Breast epithelium (tissue), 3 donors: ENCODE measurements at regions not wholly inside any gene's neighbourhood (a gene's known extent, or its start where the extent isn't known, plus 50 kb on each side); places are given as distances from the start of the nearest gene placed in this dataset.

Experiments
- CTCF ChIP-seq, 3 donors: fragments of 450-650 bp; IDR thresholded peaks; one replicate each; pipeline ENCODE4 v1.5.1; 2016 to 2017; ENCODE audit warnings: antibody characterized with exemption in 3 of 3, mild to moderate bottlenecking in 3 of 3, moderate library complexity in 3 of 3
- POLR2A ChIP-seq: fragments of 450-650 bp; IDR thresholded peaks from one replicate; pipeline ENCODE4 v1.6.1; 2016; ENCODE audit warnings: antibody characterized with exemption, mild to moderate bottlenecking, moderate library complexity
- POLR2AphosphoS5 ChIP-seq, 3 donors: sonication (generic); formaldehyde crosslinking; IDR thresholded peaks; one replicate each; pipeline ENCODE4 v1.6.1; 2017; ENCODE audit warnings: antibody characterized with exemption in 3 of 3

GRCh38 chr5:143497749-143498148 lies 94.3 kb upstream of the NR3C1 start:
- no peak for TF ChIP-seq POLR2A
- TF ChIP-seq CTCF (IDR thresholded peaks at IDR 0.05), result no peak
- TF ChIP-seq POLR2AphosphoS5 (IDR thresholded peaks at IDR 0.05), result no peak
